HepG2 (cell line): ENCODE measurements at regions not wholly inside any gene's neighbourhood (a gene's known extent, or its start where the extent isn't known, plus 50 kb on each side); places are given as distances from the start of the nearest gene placed in this dataset.

Source experiments
- FIP1L1 ChIP-seq: fragments of 200-400 bp; formaldehyde crosslinking; IDR thresholded peaks from 2 replicates; pipeline ENCODE4 v1.6.1; 2018; ENCODE audit warnings: low read depth, mild to moderate bottlenecking, low read length, moderate library complexity, borderline replicate concordance; ENCODE audit not compliant: insufficient read depth
- PHB2 ChIP-seq: fragments of 450-650 bp; IDR thresholded peaks from 2 replicates; pipeline ENCODE4 v1.6.1; 2018; ENCODE audit not compliant: partially characterized antibody

DNA sequence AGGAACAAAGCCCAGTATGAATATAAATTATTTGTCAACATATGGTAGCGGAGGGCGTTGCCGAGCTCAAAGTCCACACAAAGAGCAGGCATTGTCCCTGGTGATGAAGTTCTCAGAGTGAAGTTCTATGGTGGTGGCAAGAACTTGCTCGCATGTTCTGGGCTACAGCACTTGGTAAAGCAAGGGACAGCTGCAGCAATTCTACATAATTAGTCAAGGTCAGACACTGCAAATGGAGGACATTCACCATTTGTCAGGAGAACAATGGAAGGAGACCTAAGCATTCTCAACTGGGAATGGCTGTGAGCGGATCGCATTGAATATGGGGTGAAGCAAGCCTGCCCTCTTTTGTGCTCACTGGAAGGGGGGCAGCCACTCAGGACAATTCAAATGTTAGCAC is 503.8 kb upstream of the ADAMTS16 start:
- TF ChIP-seq FIP1L1 (no peak), PHB2 (no peak)
